ENCODE measurements at regions not wholly inside any gene's neighbourhood (a gene's known extent, or its start where the extent isn't known, plus 50 kb on each side); places are given as distances from the start of the nearest gene placed in this dataset.
A peak's percentile ranks its signal among the peaks of the same experiment; 100 is the strongest.

DNA sequence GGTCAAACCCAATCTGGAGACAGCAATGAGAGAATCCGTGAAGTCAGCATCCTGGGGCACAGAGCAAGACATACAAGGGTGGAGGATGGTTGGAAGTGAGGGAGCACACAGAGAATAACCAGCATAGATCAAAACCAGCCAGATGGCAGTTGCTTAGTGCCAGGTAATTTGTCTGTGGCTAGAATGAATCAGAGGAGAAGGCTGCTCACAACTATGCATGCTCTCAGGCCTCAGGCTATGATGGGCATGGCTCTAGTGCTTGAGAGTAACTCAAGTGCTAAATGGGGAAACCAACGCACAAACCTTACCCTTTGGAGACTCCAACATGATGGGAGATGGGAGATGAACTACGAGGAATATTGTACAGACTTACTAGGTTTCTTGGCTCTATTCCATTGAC, 160.8 kb downstream of the DMRT2 start:
- TF ChIP-seq, protein P1, sequence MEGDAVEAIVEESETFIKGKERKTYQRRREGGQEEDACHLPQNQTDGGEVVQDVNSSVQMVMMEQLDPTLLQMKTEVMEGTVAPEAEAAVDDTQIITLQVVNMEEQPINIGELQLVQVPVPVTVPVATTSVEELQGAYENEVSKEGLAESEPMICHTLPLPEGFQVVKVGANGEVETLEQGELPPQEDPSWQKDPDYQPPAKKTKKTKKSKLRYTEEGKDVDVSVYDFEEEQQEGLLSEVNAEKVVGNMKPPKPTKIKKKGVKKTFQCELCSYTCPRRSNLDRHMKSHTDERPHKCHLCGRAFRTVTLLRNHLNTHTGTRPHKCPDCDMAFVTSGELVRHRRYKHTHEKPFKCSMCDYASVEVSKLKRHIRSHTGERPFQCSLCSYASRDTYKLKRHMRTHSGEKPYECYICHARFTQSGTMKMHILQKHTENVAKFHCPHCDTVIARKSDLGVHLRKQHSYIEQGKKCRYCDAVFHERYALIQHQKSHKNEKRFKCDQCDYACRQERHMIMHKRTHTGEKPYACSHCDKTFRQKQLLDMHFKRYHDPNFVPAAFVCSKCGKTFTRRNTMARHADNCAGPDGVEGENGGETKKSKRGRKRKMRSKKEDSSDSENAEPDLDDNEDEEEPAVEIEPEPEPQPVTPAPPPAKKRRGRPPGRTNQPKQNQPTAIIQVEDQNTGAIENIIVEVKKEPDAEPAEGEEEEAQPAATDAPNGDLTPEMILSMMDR (IDR thresholded peaks at IDR 0.05; ENCODE audit: low read depth, low read length, missing control alignments) = no peak
- no peak for DNase-seq (ENCODE audit: extremely low read depth, low read depth)
- no peak overlapping the region for H3K4me3 ChIP-seq (replicated peaks; ENCODE audit: low read depth, low read length)

DNA sequence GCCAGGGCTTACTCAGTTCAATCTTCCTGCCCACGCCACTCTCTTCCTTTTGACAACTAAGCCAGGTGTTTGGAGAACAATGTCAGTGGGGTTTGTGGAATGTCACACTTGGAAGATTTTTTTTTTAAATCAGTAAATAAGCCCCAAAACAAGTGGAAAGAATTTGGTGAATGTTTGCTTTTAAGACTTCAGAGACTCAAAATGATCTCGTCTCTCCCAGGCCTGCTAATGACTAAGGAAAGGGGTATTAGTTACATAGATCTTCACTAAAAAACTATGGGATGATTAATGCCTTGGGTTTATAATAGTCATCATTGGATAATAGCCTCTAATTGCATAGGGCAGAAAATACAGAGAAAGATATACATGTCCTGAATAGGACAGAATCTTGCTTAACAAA, 166.4 kb downstream of the DMRT2 start:
- DNase-seq (ENCODE audit: extremely low read depth, low read depth) = no peak
- H3K4me3 ChIP-seq (replicated peaks; ENCODE audit: low read depth, low read length) = no peak overlapping the region
- TF ChIP-seq, protein P1 (IDR thresholded peaks at IDR 0.05; ENCODE audit: low read depth, low read length, missing control alignments) = no peak

DNA sequence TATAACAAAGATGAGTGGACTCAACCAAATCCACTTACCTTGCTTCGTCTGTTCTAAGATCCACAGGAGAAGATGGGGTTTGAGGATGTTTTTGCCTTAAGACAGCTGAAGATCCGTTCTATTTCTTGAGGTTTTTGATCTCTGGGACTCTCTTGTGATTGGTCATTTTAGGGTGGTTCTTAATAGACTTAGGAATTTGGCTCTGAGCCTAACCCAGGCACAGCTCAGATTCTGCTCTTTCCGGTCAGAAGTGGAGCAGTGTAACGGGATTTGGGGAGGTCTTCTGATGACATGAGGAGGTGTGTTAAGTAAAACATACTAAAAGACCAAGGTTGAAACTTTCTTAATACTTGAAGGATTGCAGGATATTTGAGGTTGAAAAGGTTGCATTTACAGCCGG, 166.9 kb downstream of the DMRT2 start:
- H3K4me3 ChIP-seq (replicated peaks; ENCODE audit: low read depth, low read length) = no peak overlapping the region
- TF ChIP-seq, protein P1 (IDR thresholded peaks at IDR 0.05; ENCODE audit: low read depth, low read length, missing control alignments) = no peak
- DNase-seq (ENCODE audit: extremely low read depth, low read depth) = peak; percentile 35

DNA sequence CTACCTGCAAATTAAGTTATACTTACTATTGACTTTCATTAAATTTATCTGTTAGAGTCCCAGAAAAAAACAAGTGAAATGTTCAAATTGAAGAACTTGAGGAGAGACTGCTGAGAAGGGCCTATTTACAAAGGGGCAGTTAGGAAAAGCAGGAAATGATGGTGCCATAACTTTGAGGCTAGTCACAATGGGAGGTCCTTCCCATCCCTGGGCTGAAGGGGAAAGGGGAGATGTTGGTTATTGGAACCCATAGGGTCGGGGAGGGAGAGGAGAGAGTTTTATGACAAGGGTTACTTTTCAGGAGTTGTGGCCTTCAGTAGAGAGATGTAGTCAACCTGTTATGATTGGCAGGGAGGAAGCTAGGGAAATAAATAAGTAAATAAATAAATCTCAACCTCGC, 169.1 kb downstream of the DMRT2 start:
- H3K4me3 ChIP-seq (replicated peaks; ENCODE audit: low read depth, low read length) = no peak overlapping the region
- TF ChIP-seq, protein P1 (IDR thresholded peaks at IDR 0.05; ENCODE audit: low read depth, low read length, missing control alignments) = no peak
- no peak for DNase-seq (ENCODE audit: extremely low read depth, low read depth)

DNA sequence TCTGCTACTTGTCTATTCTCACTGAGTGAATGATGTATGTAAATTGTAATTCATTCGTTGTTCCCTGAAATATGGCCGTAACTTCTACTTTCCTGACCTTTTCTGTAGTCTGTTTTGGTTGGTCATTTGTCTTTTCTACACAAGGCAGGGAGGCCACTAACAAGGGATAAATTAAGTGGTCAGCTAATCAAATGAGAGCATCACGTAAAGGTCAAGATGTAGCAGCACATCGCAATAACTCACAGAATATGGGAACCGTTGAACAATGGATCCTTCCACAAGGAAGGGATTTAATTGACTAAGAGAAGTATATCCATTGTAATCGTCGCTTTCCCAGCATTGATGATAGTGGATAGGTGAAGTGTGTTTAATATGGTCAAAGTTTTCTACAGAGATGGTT, 171.1 kb downstream of the DMRT2 start:
- no peak overlapping the region for H3K4me3 ChIP-seq (replicated peaks; ENCODE audit: low read depth, low read length)
- TF ChIP-seq, protein P1 (IDR thresholded peaks at IDR 0.05; ENCODE audit: low read depth, low read length, missing control alignments) = no peak
- no peak for DNase-seq (ENCODE audit: extremely low read depth, low read depth)

DNA sequence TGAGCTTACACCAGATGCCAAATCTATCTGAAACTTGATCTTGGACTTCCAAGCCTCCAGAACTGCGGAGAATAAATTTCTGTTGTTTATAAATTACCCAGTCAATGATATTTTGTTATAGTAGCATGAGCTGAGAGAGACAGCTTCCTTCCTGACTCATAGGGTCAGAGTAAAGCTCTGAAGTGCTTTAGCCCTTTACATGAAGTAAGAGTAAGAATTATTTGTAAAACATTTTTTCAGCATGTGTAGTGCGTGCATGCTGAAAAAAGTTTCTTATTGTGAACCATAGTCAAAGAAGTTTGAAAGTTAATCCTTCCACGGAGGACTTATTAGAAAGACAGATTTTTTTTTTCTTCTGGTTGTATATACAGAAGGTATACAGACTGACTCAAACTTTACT, 172.4 kb downstream of the DMRT2 start:
- peak; percentile 27 for DNase-seq (ENCODE audit: extremely low read depth, low read depth)

More for the DNA sequence above, 172.4 kb downstream of the DMRT2 start:
- H3K4me3 ChIP-seq (replicated peaks; ENCODE audit: low read depth, low read length) = no peak overlapping the region
- TF ChIP-seq, protein P1 (IDR thresholded peaks at IDR 0.05; ENCODE audit: low read depth, low read length, missing control alignments) = no peak
